A549 (cell line): ENCODE measurements at regions not wholly inside any gene's neighbourhood (a gene's known extent, or its start where the extent isn't known, plus 50 kb on each side); places are given as distances from the start of the nearest gene placed in this dataset.

Experiments
- BHLHE40 ChIP-seq: IDR thresholded peaks from 2 replicates; pipeline ENCODE4 v1.6.1; 2012; ENCODE audit warnings: low read depth, low read length, inconsistent platforms
- CTCF ChIP-seq: fragments of >200 bp; sonication (Bioruptor Twin); formaldehyde crosslinking; IDR thresholded peaks from 3 replicates; pipeline ENCODE4 v1.5.1; 2016
- MAX ChIP-seq: IDR thresholded peaks from 2 replicates; pipeline ENCODE4 v1.6.1; 2012
- PHF8 ChIP-seq: fragments of 200-600 bp; sonication (generic); IDR thresholded peaks from 2 replicates; pipeline ENCODE4 v1.6.1; 2016; ENCODE audit warnings: low read depth, mild to moderate bottlenecking, antibody characterized with exemption, moderate library complexity, borderline replicate concordance
- POLR2AphosphoS2 ChIP-seq: conservative IDR thresholded peaks from 2 replicates; pipeline ENCODE4 v1.6.1; 2012; ENCODE audit warnings: low read length, improper control_type of control experiment, inconsistent platforms

GRCh38 chr4:4727536-4727935 is 131.9 kb upstream of the MSX1 start:
- TF ChIP-seq PHF8 (no peak), CTCF (no peak), BHLHE40 (no peak), POLR2AphosphoS2 (no peak), MAX (no peak)
